ENCODE measurements at regions not wholly inside any gene's neighbourhood (a gene's known extent, or its start where the extent isn't known, plus 50 kb on each side); places are given as distances from the start of the nearest gene placed in this dataset.

DNA sequence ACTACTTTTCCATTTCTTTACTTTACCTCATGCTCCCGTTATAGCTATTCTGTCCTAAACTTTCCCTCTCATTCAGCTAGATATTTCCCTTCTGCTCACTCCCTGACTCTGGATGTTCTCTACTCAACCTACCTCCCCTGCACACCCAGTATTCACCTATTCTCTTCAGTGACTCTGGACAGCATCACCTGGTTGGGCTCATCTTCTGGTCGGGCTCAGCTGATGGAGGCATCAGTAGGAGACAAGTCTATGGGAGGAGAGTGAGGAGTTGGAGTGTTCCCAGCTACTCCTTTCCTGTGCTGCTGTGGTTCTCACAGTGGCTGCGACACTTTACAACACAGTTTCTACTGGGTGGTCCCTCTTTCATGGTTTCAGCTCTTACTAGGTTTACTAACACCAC is 493.9 kb downstream of the DMAC1 start:
- no peak for DNase-seq (ENCODE audit: low read depth, low spot score)

- DNase-seq (ENCODE audit: low read depth, low spot score): no peak
Observed at GRCh38 chr9:7304627-7304995, 495.0 kb downstream of the DMAC1 start.

DNA sequence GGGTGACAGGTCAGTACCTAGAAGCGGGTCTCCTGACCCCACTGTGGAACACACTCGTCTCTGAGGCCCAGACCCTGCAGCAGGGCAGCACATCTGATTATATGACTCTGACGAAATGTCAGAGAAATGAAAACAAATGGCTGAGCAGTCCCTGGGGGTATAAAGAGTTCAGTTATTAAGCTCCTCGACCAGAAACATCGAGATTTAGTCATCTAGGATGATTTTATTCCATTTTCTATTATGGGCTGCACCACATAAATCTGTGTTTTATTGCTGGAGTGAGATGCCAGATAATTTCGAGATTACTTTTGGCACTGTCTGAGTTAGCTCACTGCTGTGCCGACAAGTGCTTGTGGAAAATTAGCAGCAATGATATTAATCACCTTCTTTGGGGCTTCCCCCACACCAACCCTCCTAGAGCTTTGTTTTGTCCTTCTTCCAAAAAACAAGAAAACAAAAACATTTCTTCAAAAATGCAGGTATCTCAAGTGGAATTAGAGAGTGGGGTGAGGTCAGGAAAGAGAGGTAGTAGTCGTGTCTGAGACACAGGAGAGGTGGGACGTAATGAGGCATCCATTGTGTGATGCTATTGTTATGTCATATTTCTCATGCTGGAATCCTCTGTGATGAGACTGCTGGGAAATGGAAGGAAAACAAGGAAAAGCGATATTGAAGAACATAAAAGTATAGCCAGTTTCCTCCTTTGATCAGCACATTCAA is 495.5 kb downstream of the DMAC1 start:
- no peak for DNase-seq (ENCODE audit: low read depth, low spot score)

DNA sequence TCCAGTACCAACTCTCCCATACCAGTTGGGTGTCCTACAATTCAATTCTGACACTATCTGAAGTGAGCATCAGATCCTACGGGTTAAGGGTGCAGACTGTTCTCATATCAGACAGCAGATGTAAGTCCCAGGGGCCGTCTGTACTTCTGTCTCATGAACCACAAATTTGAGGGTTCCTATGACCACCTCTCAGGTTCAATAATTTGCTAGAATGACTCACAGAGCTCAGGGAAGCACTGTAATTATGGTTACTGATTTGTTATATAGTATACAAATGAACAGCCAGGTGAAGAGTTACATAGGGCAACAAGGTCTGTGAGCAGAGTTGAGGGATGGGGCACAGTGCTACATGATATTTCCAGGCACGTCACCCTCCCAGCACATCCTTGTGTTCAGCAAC is 499.1 kb downstream of the DMAC1 start:
- DNase-seq (ENCODE audit: low read depth, low spot score): no peak

GRCh38 chr9:7298123-7298522 is 501.5 kb downstream of the DMAC1 start:
- DNase-seq (ENCODE audit: low read depth, low spot score): no peak

- no peak for DNase-seq (ENCODE audit: low read depth, low spot score)
Observed at GRCh38 chr9:7297521-7297920, 502.1 kb downstream of the DMAC1 start.

- no peak for DNase-seq (ENCODE audit: low read depth, low spot score)
Observed at GRCh38 chr9:7293091-7293490, 506.5 kb downstream of the DMAC1 start.

DNA sequence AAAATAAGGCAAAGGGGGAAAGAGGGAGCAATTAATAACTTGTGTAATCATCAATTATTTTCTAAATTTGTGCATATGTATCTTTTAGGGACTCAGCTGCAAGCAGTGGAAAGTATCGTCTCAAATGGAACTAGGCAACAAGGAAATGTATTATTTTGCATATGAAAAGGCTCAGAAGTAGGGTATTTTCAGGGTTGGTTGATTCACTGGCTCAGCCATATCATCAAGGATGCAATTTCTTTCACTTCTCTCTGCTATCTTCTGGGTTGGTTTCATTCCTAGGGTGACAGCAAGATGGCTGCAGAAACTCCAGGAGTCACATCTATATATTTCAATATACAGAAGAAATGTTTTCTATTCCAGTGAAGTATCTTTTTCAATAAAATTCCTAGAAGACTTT is 509.8 kb downstream of the DMAC1 start:
- DNase-seq (ENCODE audit: low read depth, low spot score): no peak

DNA sequence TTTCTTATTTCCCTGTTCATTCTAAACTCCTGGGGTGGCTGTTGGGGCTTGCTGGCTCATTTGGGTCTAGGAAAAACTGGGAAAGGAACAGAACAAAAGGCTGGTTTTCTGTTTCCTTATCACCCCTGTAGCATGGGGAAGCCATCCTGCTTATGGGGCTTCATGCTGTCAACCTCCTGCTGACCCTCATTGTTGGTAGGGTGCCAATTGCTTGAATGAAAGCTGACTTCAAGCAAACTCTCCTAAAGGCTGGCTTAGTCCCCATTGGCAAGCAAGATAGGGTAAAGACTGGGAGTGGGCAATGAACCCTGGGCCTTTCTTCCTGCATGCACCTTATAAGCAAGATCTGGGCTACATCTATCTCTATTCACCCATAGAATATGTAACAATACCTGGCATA is 511.6 kb downstream of the DMAC1 start:
- no peak for DNase-seq (ENCODE audit: low read depth, low spot score)

DNA sequence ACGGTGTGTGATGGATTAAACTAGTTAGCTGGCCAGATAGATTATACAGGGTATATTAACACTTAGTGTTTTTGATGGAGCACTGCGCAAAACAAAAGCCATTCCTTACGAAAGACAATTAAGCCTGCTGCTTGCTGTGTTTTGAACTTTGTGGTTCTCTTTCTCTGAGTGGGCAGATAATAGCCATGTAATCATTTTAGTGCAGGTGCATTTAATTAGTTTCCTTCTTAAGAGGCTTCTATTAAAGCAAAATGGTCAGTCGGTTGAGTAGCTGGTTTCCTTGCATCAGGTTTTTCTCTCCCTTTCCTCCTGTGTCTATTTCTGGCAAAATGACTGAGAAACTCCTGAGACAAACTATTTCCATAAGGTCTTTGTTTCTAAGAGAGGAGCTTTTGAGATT is 512.5 kb downstream of the DMAC1 start:
- no peak for DNase-seq (ENCODE audit: low read depth, low spot score)

DNA sequence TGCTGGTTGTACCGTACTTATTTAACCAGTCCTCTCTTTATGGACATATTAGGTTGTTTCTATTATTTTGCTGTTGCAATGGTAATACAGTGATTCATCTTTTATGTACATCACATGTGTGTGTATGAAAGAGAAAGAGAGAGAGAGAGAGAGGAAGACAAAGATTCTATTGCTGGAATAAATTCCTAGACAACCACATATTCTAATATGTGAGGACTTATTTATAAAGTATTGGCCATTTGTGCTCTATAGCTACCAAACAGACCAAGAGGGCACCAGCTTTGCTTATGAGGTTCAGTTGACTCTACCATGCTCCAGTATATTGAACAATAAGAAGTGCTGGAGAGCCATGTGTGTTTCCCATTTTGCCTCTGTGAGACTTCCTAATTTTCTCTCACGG is 513.5 kb downstream of the DMAC1 start:
- DNase-seq (ENCODE audit: low read depth, low spot score): no peak

DNA sequence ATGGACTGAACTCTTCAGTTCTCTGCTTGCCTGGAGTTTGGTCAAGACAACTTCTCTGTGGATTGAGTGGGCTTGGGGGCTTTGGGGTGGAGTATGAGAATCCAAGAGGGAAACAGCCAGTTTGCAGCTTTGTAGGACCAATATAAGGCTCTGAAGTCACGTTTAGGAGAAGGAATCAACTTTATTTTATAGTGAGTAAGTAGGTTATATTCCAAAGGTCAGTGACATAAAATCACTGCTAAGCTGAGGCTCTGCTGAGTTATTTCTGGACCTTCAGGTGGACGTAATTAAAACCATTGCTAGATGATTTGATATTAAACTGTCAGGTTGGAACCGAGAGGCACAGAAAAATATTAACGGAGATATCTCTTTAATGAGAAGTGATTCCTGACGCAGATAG is 514.4 kb downstream of the DMAC1 start:
- DNase-seq (ENCODE audit: low read depth, low spot score): no peak

GRCh38 chr9:7284517-7284916 is 515.1 kb downstream of the DMAC1 start:
- no peak for DNase-seq (ENCODE audit: low read depth, low spot score)

DNA sequence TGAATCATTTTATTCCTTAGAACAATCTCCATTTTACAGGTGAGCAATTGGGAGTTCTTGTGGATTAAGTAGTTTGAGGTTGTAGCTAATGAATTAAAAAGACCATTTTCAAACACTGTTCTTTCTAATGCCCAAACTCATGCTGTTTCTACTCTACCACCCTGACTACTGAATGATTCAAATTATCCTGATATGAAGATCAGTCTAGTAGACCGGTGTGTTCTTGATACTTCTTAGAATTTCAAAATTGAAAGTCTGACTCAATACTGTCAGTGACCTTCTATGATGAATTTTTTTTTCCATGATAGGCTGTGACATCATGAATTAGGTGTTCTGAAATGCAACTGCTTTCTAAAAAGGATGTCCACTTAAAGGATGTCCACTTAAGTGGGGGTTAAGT is 515.5 kb downstream of the DMAC1 start:
- DNase-seq (ENCODE audit: low read depth, low spot score): no peak

- DNase-seq (ENCODE audit: low read depth, low spot score): no peak
Observed at GRCh38 chr9:7273575-7273974, 515.8 kb downstream of the KDM4C start.

DNA sequence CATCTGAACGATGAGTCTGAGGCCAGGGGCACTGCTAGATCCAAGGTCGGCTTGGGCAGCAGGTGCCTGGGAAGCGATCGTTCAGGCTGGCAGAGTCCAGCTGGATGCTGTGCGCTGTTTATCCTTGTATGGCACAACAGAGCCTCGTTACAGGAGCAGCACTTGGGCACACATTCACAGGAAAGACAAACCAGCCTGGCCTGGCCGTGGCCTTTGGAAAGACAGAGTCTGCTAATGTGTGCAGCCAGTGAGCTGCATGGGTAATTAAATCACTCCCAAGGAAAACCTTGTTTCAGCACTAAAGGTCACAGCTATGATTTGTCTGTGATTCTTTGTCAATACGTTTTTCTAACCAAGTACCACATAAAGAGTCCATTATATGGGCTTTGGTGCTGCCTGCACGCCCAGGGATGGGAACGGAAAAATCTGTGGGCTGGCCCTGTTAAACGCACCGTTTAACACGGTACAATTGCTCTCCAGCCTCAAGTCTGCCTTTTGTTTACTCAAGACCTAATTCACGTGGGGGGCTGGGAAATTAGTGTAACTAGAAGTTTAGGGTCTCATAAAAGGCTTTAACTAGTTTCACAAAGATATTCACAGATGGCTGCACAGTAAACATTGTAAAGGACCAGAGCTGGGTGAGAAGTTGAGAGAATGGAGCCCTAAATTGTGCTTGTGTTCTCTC is 509.3 kb downstream of the KDM4C start:
- DNase-seq (ENCODE audit: low read depth, low spot score): no peak

GRCh38 chr9:7265181-7265580 is 507.4 kb downstream of the KDM4C start:
- no peak for DNase-seq (ENCODE audit: low read depth, low spot score)

GRCh38 chr9:7259544-7260241 is 501.9 kb downstream of the KDM4C start:
- no peak for DNase-seq (ENCODE audit: low read depth, low spot score)

DNA sequence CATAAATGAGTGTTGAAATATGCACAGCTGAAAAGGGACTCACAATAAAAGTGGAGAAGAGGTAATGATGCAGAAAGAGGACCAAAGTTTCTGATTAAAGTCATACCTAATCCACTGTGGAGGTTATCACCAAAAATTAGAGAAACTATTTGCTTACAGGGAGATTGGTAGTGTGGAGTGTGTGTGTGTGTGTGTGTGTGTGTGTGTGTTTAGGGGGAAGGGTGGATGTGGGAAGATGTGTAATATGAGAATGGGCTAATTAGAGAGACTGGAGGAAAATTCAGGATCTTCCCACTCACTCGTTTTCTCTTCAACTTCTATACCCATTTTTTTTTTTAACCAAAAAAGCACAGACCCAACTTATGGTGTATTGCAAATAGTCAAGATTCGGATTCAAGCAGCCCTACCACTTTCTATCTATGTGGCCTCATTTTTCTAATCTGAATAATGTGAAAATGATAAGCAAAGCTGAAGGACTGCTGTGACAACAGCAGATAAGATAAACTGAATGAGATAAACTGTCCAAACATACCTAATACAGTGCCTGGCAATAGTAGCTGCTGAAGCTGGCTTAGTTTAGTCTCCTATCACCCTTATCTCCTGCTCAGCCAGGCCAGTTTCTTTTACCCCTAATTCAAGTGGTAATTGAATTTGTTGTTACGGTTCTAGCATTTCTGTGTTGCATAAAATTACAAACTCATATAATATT is 501.1 kb downstream of the KDM4C start:
- no peak for DNase-seq (ENCODE audit: low read depth, low spot score)

DNA sequence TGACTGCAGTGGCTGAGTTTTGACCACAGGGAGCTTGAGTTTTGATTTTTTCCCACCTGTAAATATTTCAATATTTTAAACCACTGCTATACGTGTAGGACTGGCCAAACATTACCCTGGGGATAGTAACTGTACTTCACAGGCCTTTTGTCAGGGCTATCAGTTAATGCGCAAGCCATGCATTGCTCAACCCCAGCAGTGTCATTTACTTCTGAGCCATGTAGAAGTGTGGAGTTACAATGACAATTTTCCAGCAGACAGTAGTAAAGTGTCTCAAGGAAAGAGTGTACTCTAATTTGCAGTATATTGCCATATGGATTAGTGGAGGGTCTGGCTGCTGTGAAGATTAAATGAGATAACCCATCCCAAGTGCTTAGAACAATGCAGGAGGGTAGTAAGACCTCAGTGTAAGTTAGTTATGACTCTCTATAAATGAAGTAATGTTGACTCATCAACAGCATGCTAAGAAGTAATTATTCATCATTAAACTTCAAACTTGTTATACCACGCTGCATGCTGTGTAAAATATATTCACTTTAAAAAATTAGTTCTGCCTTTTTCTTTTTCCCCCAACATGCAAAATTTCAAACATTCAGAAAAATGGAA is 489.2 kb downstream of the KDM4C start:
- no peak for DNase-seq (ENCODE audit: low read depth, low spot score)

DNA sequence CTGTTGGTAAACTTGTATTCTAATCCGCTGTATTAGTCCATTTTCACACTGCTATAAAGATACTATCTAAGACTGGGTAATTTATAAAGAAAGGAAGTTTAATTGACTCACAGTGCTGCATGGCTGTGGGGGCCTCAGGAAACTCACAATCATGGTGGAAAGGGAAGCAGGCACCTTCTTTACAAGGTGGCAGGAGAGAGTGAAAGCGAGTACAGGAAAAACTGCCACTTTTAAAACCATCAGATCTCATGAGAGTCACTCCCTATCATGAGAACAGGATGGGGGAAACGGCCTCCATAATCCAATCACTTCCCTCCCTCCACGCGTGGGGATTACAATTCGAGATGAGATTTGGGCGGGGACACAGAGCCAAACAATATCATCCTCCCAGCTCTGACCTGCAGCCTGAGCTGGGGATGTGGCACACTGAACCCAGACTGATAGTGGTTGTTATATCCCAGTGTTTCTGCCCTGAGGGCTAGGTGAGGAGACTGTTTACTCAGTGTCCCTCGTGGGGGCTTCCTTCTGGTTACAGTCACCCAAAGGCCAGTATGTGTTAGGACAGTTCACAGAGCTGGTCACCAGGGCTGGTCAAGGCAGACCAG is 488.3 kb downstream of the KDM4C start:
- no peak for DNase-seq (ENCODE audit: low read depth, low spot score)

DNA sequence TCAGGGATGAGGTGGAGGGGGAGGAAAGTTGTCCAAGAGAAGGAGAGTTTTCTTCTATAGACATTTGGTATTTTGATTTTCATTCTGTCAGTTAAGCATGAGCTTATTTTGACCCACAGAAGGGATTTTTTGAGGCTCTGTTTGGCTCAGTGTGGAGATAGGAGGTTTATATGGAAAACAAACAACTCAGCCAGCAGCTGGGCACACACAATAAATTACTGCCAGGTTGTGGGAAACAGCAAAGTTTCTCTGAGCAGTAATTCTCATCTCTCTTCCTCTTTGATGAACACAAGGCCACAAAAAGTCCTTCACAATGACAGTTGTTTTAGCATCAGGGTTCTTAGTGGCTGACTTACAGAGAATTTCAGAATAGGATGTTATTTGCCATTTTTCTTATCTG is 486.1 kb downstream of the KDM4C start:
- no peak for DNase-seq (ENCODE audit: low read depth, low spot score)
